ENCODE measurements at regions not wholly inside any gene's neighbourhood (a gene's known extent, or its start where the extent isn't known, plus 50 kb on each side); places are given as distances from the start of the nearest gene placed in this dataset.

DNA sequence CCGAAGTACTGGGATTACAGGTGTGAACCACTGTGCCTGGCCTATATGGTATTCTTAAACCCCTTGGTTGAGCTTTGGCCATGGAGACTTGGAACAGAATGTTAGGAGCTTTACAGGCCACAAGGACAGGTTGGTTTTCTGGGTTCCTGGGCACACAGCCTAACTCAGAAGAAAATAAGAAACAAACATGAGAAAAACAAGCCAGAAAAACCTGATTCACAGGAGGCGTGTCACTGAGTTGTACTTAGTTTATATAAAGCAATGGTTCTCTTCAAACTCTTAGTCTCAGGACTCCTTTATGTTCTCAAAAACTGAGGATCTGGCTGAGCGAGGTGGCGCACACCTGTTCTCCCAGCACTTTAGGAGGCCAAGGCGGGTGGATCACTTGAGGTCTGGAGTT lies 125.1 kb upstream of the SPATA13 start:
- TF ChIP-seq, protein P1, sequence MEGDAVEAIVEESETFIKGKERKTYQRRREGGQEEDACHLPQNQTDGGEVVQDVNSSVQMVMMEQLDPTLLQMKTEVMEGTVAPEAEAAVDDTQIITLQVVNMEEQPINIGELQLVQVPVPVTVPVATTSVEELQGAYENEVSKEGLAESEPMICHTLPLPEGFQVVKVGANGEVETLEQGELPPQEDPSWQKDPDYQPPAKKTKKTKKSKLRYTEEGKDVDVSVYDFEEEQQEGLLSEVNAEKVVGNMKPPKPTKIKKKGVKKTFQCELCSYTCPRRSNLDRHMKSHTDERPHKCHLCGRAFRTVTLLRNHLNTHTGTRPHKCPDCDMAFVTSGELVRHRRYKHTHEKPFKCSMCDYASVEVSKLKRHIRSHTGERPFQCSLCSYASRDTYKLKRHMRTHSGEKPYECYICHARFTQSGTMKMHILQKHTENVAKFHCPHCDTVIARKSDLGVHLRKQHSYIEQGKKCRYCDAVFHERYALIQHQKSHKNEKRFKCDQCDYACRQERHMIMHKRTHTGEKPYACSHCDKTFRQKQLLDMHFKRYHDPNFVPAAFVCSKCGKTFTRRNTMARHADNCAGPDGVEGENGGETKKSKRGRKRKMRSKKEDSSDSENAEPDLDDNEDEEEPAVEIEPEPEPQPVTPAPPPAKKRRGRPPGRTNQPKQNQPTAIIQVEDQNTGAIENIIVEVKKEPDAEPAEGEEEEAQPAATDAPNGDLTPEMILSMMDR (IDR thresholded peaks at IDR 0.05; ENCODE audit: insufficient read depth, low read depth, low read length): no peak
- no peak for TF ChIP-seq EZH2 (IDR thresholded peaks at IDR 0.05; ENCODE audit: insufficient read depth, low read length)

Measured in astrocyte (in vitro differentiated cells and primary cell).